Ishikawa (cell line): ENCODE measurements at regions not wholly inside any gene's neighbourhood (a gene's known extent, or its start where the extent isn't known, plus 50 kb on each side); places are given as distances from the start of the nearest gene placed in this dataset.
A peak's percentile ranks its signal among the peaks of the same experiment; 100 is the strongest.

Source experiments
- CEBPB ChIP-seq: IDR thresholded peaks from 2 replicates; pipeline ENCODE4 v1.6.1; 2012
- EGR1 ChIP-seq: IDR thresholded peaks from 2 replicates; pipeline ENCODE4 v1.6.1; 2012
- EP300 ChIP-seq: IDR thresholded peaks from 2 replicates; pipeline ENCODE4 v1.6.1; 2012; ENCODE audit warnings: borderline replicate concordance
- NFIC ChIP-seq: IDR thresholded peaks from 2 replicates; pipeline ENCODE4 v1.6.1; 2012
- RAD21 ChIP-seq: IDR thresholded peaks from 2 replicates; pipeline ENCODE4 v1.6.1; 2012; ENCODE audit warnings: low read depth
- REST ChIP-seq: IDR thresholded peaks from 2 replicates; pipeline ENCODE4 v1.6.1; 2012; ENCODE audit warnings: low read depth, mild to moderate bottlenecking
- TAF1 ChIP-seq: IDR thresholded peaks from 2 replicates; pipeline ENCODE4 v1.6.1; 2012; ENCODE audit warnings: low read depth, mild to moderate bottlenecking
- TCF12 ChIP-seq: IDR thresholded peaks from 2 replicates; pipeline ENCODE4 v1.6.1; 2012; ENCODE audit warnings: low read depth
- YY1 ChIP-seq: IDR thresholded peaks from 2 replicates; pipeline ENCODE4 v1.6.1; 2012; ENCODE audit warnings: low read depth

- TF ChIP-seq TAF1 (no peak), EGR1 (no peak), NFIC (no peak), EP300 (no peak), CEBPB (no peak), RAD21 (0 out of 2 replicates have a peak, but pooled peaks have one; percentile 6), YY1 (no peak), TCF12 (no peak), REST (no peak)
Observed at GRCh38 chr10:113232928-113233511, 283.0 kb downstream of the TCF7L2 start.
